OCI-LY3 (cell line): ENCODE measurements at regions not wholly inside any gene's neighbourhood (a gene's known extent, or its start where the extent isn't known, plus 50 kb on each side); places are given as distances from the start of the nearest gene placed in this dataset.

Experiments
- H2AFZ ChIP-seq: fragments of 200-600, 300-600 bp; shearing (Covaris generic); 2 replicates; pipeline ENCODE4 v1.6.0; 2014; ENCODE audit warnings: antibody characterized with exemption, low read depth, low read length
- H3K27ac ChIP-seq: fragments of 200-600, 300-600 bp; sonication (generic); 2 replicates; pipeline ENCODE4 v1.5.1; 2014; ENCODE audit warnings: mild to moderate bottlenecking, low read length, moderate library complexity, mixed read lengths
- H3K27me3 ChIP-seq: fragments of 200-600, 300-600 bp; sonication (generic); 2 replicates; pipeline ENCODE4 v1.6.1; 2014; ENCODE audit warnings: low read depth, low read length, mixed read lengths
- H3K36me3 ChIP-seq: fragments of 200-600, 300-600 bp; sonication (generic); replicated peaks from 2 replicates; pipeline ENCODE3; 2014; ENCODE audit warnings: low read depth, low read length, mixed read lengths
- H3K4me1 ChIP-seq: fragments of 300-600, 200-600 bp; sonication (generic); 2 replicates; pipeline ENCODE4 v1.6.1; 2014; ENCODE audit warnings: low read length, mixed read lengths
- H3K4me2 ChIP-seq: fragments of 200-600, 300-600 bp; sonication (generic); 2 replicates; pipeline ENCODE4 v1.6.1; 2014; ENCODE audit warnings: low read length, mixed read lengths
- H3K4me3 ChIP-seq: fragments of 300-600, 200-600 bp; sonication (generic); 2 replicates; pipeline ENCODE4 v1.5.1; 2014; ENCODE audit warnings: antibody characterized with exemption, mild to moderate bottlenecking, low read length, moderate library complexity
- H3K79me2 ChIP-seq: fragments of 300-600, 200-600 bp; shearing (Covaris generic); 2 replicates; pipeline ENCODE4 v1.6.1; 2014; ENCODE audit warnings: mild to moderate bottlenecking, low read length, mixed read lengths
- H3K9ac ChIP-seq: fragments of 300-600, 200-600 bp; shearing (Covaris generic); 2 replicates; pipeline ENCODE4 v1.6.0; 2014; ENCODE audit warnings: mild to moderate bottlenecking, low read length, moderate library complexity
- H3K9me3 ChIP-seq: fragments of 200-600, 300-600 bp; shearing (Covaris generic); 2 replicates; pipeline ENCODE4 v1.6.1; 2014; ENCODE audit warnings: low read length, mixed read lengths; ENCODE audit not compliant: insufficient read depth
- H4K20me1 ChIP-seq: fragments of 200-600, 300-600 bp; sonication (generic); 2 replicates; pipeline ENCODE4 v1.6.1; 2016; ENCODE audit warnings: low read length, mixed read lengths; ENCODE audit not compliant: insufficient read depth
- EZH2phosphoT487 ChIP-seq: fragments of 200-600 bp; shearing (Covaris generic); IDR thresholded peaks from 2 replicates; pipeline ENCODE4 v1.6.1; 2018; ENCODE audit warnings: antibody characterized with exemption, mixed run types, low read depth
- TF ChIP-seq, protein P1 (sequence below): fragments of 200-600, 300-600 bp; sonication (generic); IDR thresholded peaks from 2 replicates; pipeline ENCODE4 v1.5.1; 2014; ENCODE audit warnings: antibody characterized with exemption, low read length, low read depth

DNA sequence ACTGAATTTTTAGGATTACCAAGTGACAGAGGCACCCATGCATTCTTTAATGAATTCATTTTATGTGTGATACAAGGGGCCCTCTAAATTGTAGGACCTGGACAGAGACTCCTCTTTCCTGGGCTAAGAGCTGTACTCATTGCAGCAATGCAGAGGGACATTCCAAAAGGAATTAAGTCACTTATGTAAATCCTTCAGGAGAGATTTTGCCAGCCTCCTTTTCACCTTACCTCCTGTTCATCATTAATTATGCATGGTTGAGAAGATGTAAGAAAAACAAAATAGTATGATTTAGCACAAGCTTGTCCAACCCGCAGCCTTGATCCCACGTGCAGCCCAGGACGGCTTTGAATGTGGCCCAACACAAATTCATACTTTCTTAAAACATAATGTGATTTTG lies 84.5 kb upstream of the TANK start:
- Histone ChIP-seq H4K20me1 (no peaks in the 10 kb centered on the region), H2AFZ (no peak overlapping the region), H3K4me2 (no peak overlapping the region), H3K4me3 (no peak overlapping the region), H3K9ac (no peak overlapping the region), H3K27ac (no peak overlapping the region), H3K4me1 (peaks cover 53% of the 10 kb centered on the region), H3K36me3 (no peaks in the 10 kb centered on the region), H3K79me2 (no peaks in the 10 kb centered on the region), H3K27me3 (no peaks in the 10 kb centered on the region), H3K9me3 (no peaks in the 10 kb centered on the region)
- TF ChIP-seq EZH2phosphoT487, result no peak
- TF ChIP-seq, protein P1, sequence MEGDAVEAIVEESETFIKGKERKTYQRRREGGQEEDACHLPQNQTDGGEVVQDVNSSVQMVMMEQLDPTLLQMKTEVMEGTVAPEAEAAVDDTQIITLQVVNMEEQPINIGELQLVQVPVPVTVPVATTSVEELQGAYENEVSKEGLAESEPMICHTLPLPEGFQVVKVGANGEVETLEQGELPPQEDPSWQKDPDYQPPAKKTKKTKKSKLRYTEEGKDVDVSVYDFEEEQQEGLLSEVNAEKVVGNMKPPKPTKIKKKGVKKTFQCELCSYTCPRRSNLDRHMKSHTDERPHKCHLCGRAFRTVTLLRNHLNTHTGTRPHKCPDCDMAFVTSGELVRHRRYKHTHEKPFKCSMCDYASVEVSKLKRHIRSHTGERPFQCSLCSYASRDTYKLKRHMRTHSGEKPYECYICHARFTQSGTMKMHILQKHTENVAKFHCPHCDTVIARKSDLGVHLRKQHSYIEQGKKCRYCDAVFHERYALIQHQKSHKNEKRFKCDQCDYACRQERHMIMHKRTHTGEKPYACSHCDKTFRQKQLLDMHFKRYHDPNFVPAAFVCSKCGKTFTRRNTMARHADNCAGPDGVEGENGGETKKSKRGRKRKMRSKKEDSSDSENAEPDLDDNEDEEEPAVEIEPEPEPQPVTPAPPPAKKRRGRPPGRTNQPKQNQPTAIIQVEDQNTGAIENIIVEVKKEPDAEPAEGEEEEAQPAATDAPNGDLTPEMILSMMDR, result no peak

DNA sequence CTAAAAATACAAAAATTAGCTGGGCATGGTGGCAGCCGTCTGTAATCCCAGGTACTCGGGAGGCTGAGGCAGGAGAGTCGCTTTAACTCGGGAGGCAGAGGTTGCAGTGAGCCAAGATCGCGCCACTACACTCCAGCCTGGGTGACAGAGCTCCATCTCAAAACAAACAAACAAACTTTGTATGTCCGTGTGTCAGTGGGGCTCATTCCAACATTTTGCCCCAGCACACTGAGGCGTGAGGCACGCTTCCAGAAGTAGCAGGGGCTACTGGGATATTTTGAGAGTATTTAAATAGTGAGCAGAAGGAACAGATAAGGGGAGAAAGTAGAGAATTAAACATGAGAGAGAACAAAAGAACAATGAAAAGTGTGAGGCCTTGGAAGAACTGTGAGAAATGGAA lies 83.3 kb upstream of the TANK start:
- TF ChIP-seq, protein P1, result no peak
- TF ChIP-seq EZH2phosphoT487, result no peak
- Histone ChIP-seq H3K27ac (peak overlapping the region; percentile 92), H3K4me1 (peaks cover 50% of the 10 kb centered on the region), H4K20me1 (no peaks in the 10 kb centered on the region), H3K9me3 (no peaks in the 10 kb centered on the region), H3K4me2 (peak overlapping the region; percentile 76), H2AFZ (no peak overlapping the region), H3K27me3 (no peaks in the 10 kb centered on the region), H3K9ac (peak overlapping the region; percentile 51; the same call in 1 of the 2 replicates), H3K36me3 (no peaks in the 10 kb centered on the region), H3K79me2 (no peaks in the 10 kb centered on the region), H3K4me3 (peak overlapping the region; percentile 46)

DNA sequence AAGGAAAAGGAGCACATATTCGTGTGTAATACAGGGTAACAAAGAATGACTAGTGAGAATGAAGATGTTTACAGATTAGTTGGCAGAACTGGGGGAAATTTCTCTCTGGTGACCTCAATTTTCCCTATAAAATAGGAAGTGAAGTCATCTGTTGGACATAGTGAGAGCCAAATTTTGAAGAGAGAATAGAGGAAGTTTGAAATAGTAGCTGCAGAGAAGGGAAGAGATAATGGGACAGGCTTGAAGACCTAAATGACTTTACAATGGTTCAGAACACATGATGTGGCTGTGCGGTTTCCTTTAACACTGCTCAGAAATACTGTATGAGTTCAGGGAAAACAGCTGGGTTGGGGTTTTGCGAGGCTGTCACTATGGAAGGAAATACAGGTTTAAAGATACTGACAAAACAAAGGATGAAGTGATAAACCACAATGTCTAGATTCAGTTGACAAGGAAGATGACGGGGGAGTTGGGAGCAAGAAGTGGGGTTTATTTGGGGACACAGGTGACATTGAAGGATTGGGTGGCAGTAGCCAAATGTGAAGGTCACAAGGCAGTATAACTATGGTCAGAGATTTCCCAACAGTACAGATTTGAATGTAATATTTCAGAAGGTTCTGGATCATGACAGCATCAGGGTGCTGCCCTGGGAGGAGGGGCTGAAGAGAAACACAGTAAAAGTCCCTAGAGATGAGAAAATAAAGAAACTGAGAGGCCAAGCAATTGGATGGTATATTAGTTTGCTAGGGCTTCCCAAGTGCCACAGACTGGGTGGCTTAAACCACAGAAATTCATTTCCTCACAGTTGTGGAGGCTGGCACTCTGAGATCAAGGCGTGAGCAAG lies 82.6 kb upstream of the TANK start:
- no peaks in the 10 kb centered on the region for H3K79me2 ChIP-seq
- H3K4me1 ChIP-seq, result peaks cover 54% of the 10 kb centered on the region
- peak overlapping the region; percentile 57 for H3K9ac ChIP-seq
- H3K9me3 ChIP-seq, result no peaks in the 10 kb centered on the region
- H3K36me3 ChIP-seq, result no peaks in the 10 kb centered on the region
- peak overlapping the region; percentile 76 for H3K4me2 ChIP-seq
- H3K4me3 ChIP-seq, result peak overlapping the region; percentile 46
- H3K27ac ChIP-seq, result peak overlapping the region; percentile 92
- H4K20me1 ChIP-seq, result no peaks in the 10 kb centered on the region
- H3K27me3 ChIP-seq, result no peaks in the 10 kb centered on the region
- TF ChIP-seq, protein P1, result no peak
- TF ChIP-seq EZH2phosphoT487, result no peak
- peak overlapping the region; percentile 63; the same call in 1 of the 2 replicates for H2AFZ ChIP-seq

DNA sequence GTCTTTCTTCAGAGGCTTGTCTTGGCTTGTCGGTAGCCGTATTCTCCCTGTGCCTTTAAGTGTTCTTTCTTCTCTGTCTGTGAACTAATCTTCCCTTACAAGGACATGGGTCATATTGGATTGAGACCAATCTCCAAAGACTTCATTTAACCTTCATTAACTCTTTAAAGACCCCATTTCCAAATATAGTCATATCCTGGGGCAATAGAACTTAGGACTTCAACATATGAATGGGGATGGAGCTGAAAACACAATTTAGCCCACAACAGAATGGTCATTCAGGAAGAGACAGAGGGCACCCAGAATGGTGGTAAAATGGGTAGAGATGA lies 82.1 kb upstream of the TANK start:
- Histone ChIP-seq H3K27me3 (no peaks in the 10 kb centered on the region), H4K20me1 (no peaks in the 10 kb centered on the region), H3K27ac (peak overlapping the region; percentile 92), H3K9me3 (no peaks in the 10 kb centered on the region), H3K4me3 (peak overlapping the region; percentile 46), H3K9ac (peak overlapping the region; percentile 57), H3K4me2 (peak overlapping the region; percentile 76), H3K4me1 (peaks cover 54% of the 10 kb centered on the region), H3K36me3 (no peaks in the 10 kb centered on the region), H2AFZ (peak overlapping the region; percentile 63; the same call in 1 of the 2 replicates), H3K79me2 (no peaks in the 10 kb centered on the region)
- TF ChIP-seq EZH2phosphoT487, result no peak
- TF ChIP-seq, protein P1, result no peak
